NCI-H82 (cell line): ENCODE measurements at regions not wholly inside any gene's neighbourhood (a gene's known extent, or its start where the extent isn't known, plus 50 kb on each side); places are given as distances from the start of the nearest gene placed in this dataset.

Experiments
- DNase-seq: peaks from one replicate; lab custom pipeline; 2025; lab: John Stamatoyannopoulos, UW

DNA sequence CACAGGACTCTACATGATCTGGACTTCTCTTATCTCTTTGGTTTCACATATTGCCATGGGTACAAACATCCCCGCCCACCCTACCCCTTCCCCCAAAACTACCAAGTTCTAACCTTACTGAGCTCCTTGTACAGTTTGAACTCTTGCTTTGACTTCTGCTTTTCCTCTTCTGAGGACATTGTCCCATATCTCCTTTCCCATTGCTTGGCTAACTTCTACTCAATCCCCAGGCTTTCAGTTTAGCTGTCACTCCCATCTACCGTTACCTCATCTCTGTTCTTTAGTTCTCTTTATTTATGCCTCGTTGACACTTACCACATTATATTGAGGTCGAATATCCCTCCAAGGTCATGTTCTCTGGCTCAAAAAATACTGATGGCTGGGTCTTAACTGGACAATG lies 393.5 kb upstream of the CADM1 start:
- no peak for DNase-seq

GRCh38 chr11:115896084-115896483 lies 391.9 kb upstream of the CADM1 start:
- DNase-seq: no peak

- no peak for DNase-seq
These were observed 391.4 kb upstream of the CADM1 start for GRCh38 chr11:115895594-115895993.

- DNase-seq: no peak
These were observed 390.0 kb upstream of the CADM1 start for GRCh38 chr11:115894176-115894575.

DNA sequence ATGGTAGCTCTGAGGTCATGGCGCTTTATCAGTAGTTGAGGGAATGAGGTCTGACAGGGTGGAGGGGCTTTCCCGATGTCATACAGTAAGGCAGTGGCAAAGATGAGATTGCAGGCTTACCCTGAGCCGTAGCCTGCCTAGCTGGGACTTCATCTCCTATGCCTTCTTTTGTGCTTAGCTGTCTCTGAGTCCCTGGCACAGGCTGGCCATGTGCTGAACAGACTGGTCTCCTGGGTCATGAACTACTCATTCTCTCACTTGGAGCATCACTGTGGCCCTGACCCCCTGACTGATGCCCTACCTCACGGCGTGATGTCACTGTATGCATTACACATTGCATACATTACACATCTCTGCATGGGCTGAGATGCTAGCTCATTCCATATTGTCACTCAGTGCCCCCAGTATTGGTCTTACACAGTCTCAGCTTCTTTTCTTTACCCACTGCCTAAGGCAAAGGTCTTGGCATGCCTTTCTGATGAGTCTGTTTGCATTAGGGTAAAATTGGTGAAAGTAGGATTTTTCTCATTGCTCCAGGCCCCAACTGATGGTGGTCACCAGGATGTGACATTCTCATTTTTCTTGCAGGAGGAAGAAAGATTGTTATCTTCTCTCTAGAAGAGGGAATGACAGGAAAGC lies 389.4 kb upstream of the CADM1 start:
- DNase-seq: no peak

DNA sequence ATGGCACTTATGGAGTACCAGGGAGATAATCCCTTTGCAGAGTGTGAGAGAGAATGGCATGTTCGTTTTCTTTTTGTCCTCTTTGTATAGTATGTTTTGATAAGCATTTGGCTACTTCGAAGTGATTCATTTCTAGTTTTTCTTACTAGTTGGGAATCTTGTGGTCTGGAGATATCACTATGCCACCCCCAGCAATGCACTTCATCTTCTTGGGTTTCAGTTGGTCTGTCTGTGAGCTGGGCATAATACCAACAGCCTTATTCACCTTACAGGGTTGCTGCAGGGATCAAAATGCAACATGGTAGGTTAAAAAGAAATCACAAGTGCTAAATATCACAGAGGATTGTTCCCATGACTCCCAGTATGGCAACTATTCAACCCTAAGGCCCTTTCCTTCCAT lies 387.8 kb upstream of the CADM1 start:
- no peak for DNase-seq

GRCh38 chr11:115891581-115891980 lies 387.4 kb upstream of the CADM1 start:
- DNase-seq: peak; percentile 66

- DNase-seq: no peak
These were observed 386.3 kb upstream of the CADM1 start for GRCh38 chr11:115890500-115890899.

- no peak for DNase-seq
These were observed 385.5 kb upstream of the CADM1 start for GRCh38 chr11:115889712-115890111.

- DNase-seq: no peak
These were observed 383.5 kb upstream of the CADM1 start for GRCh38 chr11:115887727-115888126.

GRCh38 chr11:115887316-115887715 lies 383.1 kb upstream of the CADM1 start:
- DNase-seq: no peak

GRCh38 chr11:115886422-115886733 lies 382.2 kb upstream of the CADM1 start:
- peak; percentile 31 for DNase-seq

- no peak for DNase-seq
These were observed 381.6 kb upstream of the CADM1 start for GRCh38 chr11:115885535-115886421.

- peak; percentile 27 for DNase-seq
These were observed 380.8 kb upstream of the CADM1 start for GRCh38 chr11:115884800-115885534.

DNA sequence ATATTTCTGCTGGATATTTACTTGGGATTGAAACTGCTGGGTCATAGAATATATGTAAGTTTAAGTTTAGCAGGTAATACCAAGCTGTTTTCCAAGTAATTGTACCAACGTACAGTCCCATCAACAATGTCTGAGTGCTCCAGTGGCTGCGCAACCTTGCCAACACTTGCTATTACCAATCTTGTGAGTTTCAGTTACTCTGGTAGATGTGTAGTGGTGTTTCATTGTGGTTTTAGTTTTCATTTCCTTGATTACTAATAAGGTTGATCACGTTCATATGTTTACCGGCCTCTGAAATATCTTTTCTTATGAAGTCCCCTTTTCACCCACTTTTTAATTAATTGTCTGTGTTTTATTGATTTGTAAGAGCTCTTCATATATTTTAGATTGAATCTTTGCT lies 370.6 kb upstream of the CADM1 start:
- DNase-seq: no peak

- DNase-seq: no peak
These were observed 369.6 kb upstream of the CADM1 start for GRCh38 chr11:115873813-115874212.

- DNase-seq: no peak
These were observed 368.2 kb upstream of the CADM1 start for GRCh38 chr11:115872416-115872815.

- peak; percentile 92 for DNase-seq
These were observed 367.0 kb upstream of the CADM1 start for GRCh38 chr11:115871161-115871760.

DNA sequence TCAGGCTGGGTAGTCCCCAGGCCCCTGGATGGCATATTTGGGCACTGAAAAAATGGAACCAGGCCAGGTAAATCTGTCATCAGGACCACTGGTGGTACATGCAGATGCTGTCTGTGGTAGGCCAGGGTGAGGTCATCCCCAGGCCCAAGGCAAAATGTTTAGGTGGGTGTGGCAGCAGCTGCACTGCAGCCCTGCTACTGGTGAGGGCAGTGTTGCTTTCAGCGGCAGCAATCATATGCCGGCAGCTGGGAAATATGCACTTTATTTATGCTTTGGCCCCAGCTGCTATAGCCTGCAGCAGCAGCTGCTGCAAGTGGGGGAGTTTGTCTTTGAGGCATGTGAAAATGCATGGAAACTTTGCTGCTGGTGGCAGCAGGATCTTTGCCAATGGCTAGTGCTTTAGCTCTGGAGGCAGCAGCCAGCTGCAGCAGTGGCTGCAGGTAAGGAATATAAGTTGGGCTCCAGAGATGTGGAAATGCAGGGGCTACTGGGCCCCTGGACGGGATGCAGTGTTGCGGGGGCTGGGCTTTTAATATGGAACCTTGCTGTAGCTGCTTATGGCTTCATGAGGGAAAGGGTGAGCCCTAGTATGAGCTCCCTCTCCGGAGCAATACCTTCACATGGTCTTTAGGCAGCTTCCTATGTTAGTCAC lies 365.7 kb upstream of the CADM1 start:
- DNase-seq: peak; percentile 81

GRCh38 chr11:115869131-115869530 lies 364.9 kb upstream of the CADM1 start:
- DNase-seq: no peak

GRCh38 chr11:115860246-115860645 lies 356.0 kb upstream of the CADM1 start:
- DNase-seq: no peak

GRCh38 chr11:115848611-115849010 lies 344.4 kb upstream of the CADM1 start:
- no peak for DNase-seq
